Stimulated activated CD8-positive, alpha-beta memory T cell treated with anti-CD3 and anti-CD28 coated beads, Interleukin-15, amount 100 ng/mL, for 48 hours (primary cell): ENCODE measurements at regions not wholly inside any gene's neighbourhood (a gene's known extent, or its start where the extent isn't known, plus 50 kb on each side); places are given as distances from the start of the nearest gene placed in this dataset.
"Not testable (repeated sequence)": the region's sequence is repeated elsewhere in the genome, so short reads cannot be mapped to it uniquely, and the experiment has no call there.

Experiments
- DNase-seq, 2 donors: peaks; one replicate each; pipeline ENCODE4 v3.0.0-alpha.2; 2020; ENCODE audit warnings: low read depth in 2 of 2

DNA sequence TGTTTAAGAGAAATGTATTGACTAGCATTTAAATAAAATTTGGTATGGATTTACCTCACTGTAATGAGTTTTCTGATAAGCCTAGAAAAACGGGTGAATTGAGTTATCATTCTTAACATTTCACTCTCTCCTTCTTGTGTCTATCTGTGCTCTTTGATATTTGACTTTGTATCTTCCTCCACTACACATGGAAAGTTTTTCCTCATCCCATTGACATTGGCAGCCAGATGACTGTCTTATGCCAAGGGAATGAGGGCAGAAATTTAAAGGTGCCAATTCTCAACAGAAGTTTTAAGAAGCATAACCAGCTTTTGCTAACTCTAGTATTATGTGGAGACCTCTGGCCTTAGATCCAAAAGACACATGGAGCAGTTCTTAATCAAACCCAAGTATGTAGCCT lies 376.6 kb downstream of the DSEL start:
- DNase-seq = no peak

DNA sequence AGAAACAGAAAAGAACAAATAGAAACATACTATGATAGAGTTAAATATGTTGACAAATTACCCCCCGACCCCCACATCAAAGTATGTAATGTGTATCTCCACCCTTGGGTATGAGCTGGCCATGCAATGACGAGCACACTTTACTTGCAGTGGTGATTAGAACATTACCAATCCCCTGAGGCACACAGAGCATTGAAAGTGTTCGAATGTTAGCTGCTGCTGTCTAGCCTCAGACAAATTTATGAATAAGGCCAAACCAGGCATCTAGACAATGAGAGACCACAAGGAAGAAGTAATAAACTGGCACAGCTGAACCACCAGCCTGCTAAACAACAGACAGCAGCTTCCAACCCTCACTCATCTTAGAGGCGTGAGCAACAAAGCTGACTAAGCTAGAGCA lies 380.5 kb downstream of the DSEL start:
- DNase-seq = no peak

DNA sequence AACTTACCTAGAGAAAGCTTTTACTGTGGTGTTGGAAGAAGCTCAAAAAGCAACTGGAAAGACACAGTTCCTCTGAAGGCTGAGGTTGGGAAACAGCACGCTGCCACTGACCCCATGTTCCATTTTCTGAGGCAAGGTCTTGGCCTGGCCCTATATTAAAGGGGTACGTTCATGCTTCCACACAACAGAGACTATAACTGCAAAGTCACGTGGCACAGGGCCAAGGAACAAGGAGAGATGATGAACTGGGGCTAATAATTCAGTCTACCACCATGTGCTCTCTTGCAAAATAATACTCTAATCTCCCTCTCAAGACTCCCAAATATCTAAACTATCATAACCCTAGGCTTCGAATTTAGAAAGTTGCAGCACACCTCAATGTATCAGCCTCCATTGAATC lies 381.6 kb downstream of the DSEL start:
- no peak for DNase-seq

DNA sequence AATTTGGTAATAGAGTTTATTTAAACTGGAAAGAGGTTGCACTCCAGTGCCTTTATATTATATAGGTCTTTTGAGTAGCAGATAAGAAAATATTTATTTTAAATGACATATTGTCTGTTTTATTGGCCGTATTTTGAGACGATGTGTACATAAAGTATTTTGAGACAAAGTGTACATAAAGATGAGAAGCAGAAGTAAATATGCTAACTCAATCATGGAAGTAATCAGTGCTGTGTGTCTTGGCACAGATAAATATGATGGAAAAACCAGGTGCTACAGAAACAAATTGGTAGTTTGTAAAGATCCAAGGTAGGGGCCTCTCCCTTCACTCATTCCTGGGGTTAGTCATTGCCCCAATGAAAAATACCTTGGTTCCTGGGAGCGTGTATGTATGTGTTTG lies 382.9 kb downstream of the DSEL start:
- DNase-seq = no peak

DNA sequence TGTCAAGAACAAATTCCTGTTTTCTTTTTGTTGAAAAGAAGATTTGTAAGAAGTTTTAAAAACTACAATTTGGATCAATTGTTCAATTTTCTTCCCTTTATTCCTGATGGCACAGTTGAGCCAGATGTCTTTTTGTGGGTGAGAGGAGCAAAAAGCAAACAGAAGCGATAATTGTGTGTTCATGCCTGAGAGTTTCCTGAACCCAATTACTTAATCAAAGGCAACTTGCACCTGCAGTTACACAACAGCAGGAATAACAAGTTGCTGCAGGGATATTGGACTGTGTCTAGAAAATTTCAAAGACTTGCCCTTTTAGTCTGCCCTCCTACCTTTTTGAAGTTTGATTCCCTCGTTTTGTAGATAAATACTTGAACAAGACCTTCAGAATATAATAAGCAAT lies 383.6 kb downstream of the DSEL start:
- DNase-seq = no peak

DNA sequence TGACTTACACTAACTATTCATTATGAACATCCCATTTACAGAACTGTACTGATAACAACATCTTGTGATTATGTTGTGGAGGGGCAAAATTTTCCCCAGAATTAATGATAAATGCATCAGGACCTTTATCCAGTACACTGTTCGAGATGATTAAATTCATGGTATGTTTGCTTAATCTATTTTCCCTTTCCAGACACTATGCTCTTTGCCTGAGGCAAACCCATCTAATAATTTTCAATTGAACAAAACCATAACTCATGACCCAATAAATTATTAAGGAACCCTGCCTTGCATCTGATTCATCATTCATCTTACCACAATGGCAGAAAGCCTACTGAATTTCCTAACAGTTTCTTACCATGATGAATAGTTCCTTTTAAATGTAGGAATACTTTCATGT lies 385.0 kb downstream of the DSEL start:
- DNase-seq = no peak

DNA sequence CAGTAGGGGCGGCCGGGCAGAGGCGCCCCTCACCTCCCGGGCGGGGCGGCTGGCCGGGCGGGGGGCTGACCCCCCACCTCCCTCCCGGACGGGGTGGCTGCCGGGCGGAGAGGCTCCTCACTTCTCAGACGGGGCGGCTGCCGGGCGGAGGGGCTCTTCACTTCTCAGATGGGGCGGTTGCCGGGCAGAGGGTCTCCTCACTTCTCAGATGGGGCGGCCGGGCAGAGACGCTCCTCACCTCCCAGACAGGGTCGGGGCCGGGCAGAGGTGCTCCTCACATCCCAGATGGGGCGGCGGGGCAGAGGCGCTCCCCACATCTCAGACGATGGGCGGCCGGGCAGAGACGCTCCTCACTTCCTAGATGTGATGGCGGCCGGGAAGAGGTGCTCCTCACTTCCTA lies 389.8 kb downstream of the DSEL start:
- not testable (repeated sequence) for DNase-seq

DNA sequence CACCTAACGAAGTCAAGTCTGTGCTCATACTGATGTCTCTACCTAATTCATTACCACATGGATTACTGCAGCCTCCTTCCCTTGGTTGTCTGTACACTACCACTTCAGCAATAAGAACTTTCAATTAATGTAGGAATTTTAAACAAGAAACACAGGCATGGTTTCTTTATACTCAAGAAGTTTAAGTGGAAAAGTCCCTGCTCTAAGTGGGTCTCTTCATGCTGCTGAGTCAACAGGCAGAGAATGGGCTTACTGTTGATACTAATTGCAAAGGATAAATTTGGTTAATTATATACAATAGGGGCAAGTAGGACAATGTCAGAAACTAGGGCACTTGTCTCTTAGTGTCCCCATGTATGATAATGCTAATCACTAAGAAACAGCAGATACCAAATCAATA lies 392.6 kb downstream of the DSEL start:
- no peak for DNase-seq

DNA sequence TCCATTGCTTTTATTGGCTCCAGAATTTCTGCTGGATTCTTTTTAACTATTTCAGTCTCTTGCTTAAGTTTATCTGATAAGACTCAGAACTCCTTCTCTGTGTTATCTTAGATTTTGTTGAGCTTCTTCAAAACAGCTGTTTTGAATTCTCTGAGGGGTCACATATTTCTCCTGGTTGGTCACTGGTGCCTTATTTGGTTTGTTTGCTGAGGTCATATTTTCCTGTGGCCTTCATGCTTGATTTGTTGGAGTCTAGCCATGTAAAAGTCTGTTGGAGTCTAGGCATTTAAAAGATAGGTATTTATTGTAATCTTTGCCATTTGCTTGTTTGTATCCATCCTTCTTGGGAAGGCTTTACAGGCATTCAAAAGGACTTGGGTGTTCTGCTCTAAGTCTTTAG lies 398.7 kb downstream of the DSEL start:
- no peak for DNase-seq

DNA sequence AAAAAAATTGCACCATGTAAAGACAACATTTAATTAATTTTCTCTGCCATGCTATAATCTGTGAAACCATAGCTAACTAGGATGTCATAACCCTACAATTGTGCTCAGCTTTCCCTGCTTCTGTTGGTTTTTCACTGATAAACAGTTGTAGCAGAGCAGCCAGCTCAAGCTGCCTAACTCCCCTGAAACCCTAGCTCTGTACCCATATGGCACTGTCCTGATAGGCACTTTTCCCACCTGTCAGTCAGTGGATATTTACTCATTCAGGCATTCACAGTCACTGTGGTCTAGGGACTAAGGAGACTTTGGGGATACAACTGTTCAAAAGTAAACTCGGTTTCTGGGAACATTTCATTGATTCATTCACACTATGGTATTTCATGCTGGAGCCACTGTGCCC lies 407.0 kb downstream of the DSEL start:
- no peak for DNase-seq

DNA sequence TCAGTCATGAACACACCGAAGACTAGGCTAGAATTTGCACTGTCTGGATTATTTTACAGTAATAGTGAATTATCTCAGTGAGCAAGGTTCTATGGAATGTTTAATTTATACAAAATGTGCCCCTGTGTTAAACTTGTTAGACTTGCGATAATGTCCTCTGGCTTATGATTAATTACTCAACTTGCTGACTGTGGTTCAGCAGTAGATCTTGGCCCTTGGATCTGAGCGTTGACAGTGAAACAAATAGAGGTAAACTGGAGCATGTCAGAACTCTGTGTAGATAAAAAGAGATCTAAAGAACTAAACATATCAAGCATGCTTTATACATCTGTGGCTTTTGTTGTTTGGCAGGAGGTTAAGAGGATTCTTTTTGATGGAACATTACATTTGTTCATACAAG lies 407.6 kb downstream of the DSEL start:
- no peak for DNase-seq

DNA sequence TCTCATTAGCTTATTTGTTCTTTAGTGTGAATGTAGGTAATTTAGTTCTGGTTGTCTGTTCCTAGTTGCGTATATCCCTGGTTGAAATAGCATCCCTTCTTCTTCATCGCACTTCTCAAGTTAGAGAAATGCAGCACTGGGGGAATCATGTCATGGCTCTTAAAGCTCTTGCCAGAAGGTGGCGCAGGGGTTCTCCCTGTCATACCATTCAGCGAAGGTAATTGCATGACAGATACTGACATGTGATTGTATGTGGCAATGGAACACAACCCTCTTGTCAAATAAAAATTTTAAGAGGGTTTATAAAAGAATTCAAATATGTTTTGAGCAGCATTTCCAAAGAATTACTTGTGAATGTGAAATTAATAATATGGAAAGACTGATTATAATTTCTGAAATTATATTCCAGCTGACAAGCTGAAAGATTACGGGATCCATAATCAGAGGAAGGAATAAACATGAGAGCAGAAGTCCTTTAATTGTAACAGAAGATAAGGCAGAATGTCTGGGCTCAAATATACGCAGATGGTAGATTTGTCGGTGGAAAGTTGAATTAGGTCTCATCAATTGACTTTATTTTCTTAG lies 411.7 kb downstream of the DSEL start:
- no peak for DNase-seq

DNA sequence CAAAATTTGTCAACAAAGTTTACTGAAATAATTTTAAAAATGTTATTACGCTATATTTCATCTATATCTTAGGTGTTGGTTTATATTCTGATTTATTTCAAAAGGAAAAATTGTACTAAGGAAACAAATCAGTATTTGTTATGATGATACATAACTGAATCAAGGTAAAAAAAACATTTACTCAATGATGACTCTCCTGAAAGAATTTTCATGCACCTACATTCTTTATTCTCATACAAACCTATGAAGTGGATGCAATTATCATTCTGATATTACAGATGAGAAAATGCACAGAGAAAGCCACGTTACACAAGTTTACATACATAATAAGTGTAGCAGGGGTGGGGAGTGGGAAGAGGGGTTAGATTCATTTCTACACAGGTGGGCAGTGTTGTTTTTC lies 422.4 kb downstream of the DSEL start:
- DNase-seq = no peak

DNA sequence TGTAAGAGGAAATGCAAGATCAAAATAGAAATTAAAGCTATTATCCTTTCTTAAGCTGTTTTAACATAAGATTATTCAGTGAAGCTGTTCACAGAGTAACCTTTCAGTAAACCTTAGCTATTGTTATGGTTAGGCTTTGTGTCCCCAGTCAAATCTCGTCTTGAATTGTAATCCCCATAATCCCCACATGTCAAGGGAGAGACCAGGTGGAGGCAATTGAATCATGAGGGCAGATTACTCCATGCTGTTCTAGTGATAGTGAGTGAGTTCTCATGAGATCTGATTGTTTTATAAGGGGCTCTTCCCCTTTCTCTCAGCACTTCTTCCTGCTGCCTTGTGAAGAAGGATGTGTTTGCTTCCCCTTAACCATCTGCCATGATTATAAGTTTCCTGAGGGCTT lies 424.4 kb downstream of the DSEL start:
- DNase-seq = no peak

DNA sequence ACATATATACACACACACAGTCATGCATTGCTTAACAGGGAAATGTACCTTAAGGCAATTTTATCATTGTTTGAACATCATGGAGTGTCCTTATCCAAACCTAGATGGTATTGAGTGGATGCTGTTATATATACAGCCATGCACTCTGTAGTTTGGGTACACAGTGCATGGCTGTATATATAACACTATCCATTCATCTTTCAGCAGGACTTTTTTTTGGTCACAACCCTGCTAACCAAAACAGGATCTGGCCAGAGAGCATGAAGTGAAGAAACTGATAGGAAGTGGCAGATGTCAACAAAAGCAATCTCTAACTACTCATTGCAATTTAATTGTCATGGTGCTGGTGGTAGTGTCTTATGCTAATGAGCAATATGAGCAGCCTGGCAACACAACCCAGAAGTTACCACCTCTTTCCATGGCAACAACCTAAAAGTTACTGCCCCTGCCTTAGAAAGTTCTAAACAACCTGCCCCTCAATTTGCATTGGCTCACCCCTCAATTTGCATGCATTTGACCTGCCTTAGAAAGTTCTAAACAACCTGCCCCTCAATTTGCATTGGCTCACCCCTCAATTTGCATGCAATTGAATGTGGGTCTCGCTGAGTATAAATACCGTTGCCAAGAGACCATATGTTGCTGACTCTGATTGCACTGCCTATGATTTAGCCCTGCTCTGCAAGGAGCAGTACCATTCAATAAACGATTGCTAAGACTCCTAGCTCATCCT lies 434.9 kb downstream of the DSEL start:
- DNase-seq = no peak

DNA sequence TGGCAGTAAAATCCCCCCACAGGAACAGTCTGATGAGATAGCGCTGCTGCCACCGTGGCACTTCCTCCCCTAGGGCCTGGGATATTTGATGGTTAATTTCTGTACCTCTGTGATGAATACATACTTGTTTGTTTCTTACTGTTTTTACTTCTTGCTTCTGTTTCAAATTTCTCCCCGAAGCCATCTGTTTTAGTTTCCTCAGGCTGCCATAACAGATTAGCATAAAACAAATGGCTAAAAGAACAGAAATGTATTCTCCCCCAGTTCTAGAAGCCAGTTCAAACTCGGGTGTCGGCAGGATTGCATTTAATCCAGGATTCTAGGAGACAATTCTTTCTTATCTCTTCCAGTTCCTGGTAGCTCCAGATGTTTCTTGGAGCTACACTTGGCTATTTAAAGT lies 435.9 kb downstream of the DSEL start:
- DNase-seq = no peak

DNA sequence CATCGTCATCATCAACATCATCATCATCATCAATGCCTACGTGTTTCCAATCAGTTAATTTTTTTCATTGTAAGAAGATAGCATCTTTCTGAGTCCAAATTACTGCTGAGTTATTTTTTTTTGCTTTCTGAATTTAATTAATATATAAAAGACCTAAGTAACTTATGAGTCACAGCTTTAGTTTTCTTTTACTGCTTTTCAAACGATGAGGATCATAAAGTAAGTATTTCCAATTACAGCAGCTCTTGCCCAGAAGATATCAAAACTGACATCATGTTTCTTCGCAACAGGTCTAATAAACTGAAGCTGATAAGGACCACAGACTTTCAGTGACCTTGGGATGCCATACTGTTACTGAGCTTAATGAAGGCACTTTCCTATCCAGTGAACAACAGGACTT lies 442.2 kb downstream of the DSEL start:
- no peak for DNase-seq

DNA sequence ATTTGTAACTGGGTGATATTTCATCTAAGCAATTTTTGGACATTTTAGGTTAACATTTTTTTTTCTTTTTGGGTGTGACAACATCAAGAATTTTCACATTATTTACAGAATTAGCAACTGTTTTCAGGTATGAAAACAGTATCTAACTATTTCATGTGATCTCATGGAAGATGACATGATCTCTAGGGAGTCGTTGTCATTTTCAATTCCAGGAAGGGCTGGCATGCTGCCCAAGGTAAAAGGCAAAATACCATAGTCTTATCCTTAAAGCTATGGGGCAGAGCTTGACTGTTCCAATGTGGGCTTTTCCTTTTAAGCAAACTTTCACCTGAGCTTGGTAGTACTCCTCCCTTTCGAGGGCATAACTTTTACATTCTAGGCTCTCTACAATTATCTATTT lies 443.7 kb downstream of the DSEL start:
- DNase-seq = no peak

DNA sequence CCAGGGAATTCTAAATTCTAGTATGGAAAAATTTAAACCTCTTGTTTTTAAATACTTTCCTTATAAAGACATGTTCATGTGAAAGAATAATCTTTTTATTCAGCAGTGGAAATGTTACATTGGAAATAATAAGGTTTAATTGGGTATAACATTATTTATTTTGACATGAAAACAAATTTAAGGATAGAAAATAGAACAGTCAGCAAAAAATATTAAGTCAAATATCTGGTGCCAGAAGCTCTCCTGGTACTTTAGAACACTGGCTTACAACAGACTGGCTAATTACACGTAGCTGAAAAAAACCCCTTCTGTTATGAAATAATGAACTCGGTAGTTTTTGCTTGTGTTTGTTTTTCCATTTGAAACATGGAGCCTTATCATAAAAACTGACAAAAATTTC lies 447.9 kb downstream of the DSEL start:
- DNase-seq = no peak

DNA sequence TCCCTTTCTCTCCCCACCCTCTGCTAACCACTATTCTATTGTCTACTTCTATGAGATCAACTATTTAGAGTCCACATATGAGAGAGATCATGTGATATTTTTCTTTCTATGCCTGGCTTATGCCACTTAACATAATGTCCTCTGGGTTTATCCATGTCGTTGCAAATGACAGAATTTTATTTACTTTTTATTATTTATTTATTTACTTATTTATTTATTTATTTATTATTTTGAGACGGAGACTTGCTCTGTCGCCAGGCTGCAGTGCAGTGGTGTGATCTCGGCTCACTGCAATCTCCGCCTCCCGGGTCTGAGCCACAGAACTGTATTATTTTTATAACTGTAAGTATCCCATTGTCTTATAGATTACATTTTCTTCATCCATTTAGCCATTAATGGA lies 443.4 kb upstream of the CDH19 start:
- DNase-seq = no peak

DNA sequence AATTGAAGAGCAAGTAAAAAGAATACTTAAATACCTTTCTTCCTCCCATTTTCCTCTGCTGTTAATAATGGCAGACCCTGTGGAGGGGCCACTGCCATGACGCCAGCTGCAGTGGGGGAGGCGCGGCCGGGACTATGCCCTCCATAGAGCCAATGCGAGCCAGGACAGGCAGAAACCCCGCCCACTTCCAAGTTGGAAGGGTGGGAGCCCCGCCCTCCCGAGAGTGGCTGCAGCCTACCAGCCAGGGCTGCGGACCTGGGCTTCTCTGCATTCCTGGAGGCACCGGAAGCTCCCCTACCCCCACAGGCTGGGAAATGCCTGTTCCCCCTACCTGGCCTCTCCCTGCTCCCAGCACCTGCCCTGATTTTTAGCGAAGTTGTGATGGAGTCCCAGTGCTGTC lies 439.4 kb upstream of the CDH19 start:
- no peak for DNase-seq

DNA sequence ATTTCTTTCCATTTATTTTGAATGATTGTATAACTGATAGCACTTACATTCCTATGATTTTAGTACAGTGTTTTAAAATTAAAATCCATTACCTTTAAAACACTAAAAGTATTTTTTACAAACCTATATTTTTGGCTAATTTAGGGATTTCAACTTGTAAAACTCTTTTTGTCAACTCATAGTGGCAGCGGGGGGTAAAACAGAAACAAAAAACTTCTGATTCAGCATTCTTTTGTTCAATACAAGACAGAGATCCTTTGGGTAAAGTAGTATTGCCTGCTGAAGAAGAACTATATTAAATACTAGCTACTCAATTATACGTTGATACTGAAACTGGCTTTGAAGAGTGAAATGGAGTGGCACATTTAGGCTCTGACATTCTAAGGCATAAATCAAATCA lies 437.4 kb upstream of the CDH19 start:
- no peak for DNase-seq

DNA sequence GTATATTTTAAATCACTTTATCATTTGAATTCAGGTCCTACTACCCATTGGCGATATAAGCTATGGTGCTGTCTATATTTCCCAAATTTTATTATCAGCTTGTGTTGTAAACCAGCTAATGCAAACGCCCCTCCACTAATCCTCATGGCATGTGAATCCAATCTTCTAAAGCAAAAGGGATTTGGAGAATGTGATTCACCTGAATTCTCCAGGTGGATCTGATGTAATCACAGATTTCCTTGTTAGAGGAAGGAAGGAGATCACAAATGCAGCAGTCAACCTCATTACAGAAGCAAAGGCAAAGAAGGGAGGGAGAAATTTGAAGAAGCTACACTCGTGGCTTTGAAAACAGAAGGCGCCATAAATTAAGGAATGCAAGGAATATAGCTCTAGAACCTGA lies 431.1 kb upstream of the CDH19 start:
- DNase-seq = no peak

DNA sequence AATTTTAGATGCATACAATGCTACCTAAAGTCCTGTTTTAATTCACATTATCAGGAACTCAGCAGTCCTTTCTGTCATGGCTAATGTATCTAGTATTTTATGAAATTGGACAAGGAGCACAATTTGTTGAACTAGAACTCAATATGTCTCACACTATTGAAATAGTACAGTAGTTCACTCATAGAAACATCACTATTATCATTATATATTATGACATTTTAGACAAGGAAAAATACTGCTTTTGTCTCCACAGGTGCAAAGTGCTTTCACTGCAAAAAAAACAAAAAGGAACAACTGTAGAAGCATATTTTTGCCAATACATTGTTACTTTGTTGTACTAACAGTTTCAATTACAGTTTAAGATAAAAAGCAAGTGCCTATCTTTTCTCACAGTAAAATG lies 419.2 kb upstream of the CDH19 start:
- DNase-seq = no peak
